ELR (cell line): ENCODE measurements at regions not wholly inside any gene's neighbourhood (a gene's known extent, or its start where the extent isn't known, plus 50 kb on each side); places are given as distances from the start of the nearest gene placed in this dataset.
A peak's percentile ranks its signal among the peaks of the same experiment; 100 is the strongest.
"Not testable (repeated sequence)": the region's sequence is repeated elsewhere in the genome, so short reads cannot be mapped to it uniquely, and the experiment has no call there.

ENCODE experiments used
- DNase-seq: peaks from one replicate; pipeline ENCODE4 v3.0.0-alpha.2; 2015; ENCODE audit warnings: low read depth

DNA sequence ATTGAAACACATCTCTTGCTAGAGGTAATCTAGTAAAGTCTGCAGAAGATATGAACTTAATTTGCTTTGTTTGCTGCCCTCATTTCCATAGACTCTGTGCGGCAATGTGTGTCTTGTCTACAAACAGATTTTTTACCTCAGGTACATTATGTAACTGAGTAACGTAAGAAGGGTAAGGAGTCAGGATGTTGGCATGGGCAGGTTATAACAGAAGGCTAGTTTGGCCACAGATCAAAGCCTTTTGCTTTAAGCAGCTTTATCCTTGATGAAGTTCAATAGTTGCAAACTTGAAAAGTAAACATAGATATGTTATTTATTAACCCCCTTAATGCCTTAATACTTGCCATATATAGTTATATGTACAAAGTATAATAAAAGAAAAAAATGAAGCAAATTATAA lies 391.6 kb upstream of the FKBP1C start:
- no peak for DNase-seq

DNA sequence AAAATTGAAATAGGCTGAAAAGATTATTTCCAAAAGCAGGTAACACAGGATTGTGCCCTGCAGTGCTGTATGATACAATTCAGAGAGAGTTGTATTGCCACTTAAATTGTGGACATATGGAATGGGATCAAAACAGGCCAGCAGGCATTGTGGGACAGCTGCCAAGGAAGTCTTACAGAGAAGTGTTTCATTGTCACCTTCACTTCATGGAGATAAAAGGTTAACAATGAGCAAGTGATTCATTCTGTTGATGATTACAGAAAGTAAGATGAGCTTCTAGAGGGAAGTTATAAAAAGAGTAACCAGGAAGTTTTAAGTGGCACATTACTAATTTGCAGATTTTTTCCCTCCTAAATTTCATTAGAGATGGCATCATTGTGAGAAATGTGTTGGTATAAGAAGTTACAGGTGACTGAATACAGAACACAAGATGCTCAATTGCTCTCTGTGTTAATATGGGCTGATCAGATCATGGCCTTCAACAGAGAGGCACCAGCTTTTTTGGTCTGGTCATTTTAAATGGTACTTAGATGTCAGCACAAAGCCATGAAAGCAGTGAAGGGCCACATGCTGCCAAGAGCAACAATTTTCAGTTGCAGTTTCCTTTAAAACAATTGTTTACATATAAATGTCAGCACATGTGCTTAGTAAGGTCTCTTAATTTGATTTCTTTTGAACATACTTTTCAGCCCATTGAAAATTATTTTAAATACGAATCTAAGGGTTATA lies 402.5 kb upstream of the FKBP1C start:
- no peak for DNase-seq

DNA sequence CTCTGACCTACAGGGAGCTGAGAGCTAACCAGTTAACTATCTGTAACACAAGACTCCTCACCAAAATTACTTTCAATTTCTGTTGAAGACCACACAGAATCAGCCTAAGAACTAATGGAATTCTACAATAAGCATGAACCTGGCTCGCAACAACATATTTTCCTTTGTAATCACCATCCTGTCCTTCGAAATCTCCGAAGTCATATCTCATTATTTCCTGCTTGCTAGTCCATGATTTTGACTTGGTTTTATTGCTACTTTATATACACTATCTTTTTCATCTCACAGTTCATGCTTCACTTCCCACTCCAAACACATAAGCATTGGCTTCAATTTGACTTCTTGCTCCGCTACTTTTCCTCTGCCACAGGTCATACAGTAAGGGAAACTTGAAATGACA lies 405.8 kb upstream of the FKBP1C start:
- no peak for DNase-seq

DNA sequence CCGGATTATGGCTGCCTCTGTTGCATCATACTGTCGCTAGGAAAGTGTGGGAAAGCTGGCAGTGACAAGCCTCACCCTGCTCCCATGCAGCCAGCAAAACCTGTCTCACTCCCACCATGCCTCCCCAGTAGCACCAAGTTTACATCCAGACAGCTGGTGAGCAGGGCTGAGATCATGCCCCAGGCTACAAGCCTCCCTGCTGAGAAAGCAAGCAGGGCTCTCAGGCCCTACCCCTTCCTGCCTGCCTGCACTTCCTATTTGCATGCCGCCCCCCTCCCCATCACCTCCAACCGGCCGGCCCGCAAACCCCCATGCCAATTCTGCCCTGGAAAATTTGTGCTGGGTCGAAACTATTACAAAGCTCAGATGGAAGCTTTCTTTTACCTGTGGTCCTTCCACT lies 408.2 kb upstream of the FKBP1C start:
- DNase-seq: no peak

DNA sequence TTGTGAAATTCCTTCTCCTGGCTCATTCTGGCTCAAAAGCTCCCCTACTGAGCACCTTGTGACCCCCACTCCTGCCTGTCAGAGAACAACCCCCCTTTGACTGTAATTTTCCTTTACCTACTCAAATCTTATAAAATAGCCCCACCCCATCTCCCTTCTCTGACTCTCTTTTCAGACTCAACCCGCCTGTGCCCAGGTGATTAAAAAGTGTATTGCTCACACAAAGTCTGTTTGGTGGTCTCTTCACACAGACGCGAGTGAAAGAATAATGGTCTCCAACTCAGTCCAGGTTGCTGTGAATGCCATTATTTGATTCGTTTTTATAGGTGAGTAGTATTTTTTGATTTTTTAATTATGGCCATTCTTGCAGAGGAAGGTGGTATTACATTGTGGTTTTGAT lies 414.1 kb upstream of the FKBP1C start:
- DNase-seq: no peak

DNA sequence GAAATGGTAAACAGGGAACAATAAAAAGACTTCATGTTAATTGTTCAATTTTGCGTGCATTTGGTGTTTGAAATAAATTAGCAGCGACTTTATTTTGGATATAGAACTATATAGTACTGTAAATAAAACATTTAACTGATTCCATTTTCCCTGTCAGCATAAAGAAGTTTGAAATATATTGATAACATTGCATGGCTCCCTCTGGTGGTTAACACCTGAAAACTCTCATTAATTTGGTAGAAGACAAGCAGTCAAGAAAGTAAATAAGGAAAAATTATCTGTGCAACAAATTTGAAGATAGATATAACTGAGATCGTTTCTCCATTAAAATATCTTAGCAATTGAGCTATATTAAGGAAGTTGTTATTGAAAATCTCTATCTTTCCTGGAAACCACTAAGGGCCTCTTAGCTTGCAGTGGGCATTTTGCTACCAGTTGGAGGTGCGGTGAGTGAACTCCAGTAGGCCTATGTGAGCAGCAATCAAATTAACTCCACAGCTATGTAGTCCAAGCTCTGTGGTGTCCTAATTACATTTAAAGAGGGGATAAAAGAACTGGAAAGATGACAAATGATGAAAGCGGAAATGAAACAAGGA lies 435.7 kb upstream of the FKBP1C start:
- DNase-seq: peak; percentile 29

DNA sequence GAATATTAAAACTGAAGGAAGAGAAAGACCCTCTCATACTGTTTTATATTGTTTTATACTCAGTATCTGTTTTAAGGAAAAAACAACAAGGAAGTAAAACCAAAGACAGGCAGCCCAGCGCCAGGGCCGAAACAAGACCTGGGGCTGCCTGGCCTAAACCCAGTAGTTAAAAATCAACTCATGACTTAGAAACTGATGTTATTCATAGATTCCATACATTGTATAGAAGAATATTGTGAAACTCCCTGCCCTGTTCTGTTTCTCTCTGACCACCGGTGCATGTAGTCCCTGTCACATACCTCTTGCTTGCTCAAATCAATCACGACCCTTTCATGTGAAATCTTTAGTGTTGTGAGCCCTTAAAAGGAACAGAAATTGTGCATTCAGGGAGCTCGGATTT lies 445.1 kb upstream of the FKBP1C start:
- DNase-seq: not testable (repeated sequence)

DNA sequence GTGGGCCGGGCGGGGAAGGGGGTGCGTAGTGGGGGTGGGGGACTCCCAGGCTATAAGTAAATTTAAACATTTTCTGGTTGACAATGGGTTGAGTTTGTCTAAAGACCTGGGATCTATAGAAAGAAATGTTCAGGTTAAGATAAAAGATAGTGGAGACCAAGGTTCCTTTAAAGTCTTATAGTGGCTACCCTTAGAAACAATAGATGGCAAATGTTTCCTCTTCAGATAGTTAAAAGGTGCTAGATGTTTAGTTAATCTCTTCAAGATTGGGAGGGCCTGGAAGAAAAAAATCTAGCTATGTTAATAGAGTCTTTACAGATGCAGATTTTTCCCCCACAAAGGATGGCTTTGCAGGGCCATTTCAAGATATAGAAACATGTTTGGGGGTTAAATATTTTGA lies 446.4 kb upstream of the FKBP1C start:
- no peak for DNase-seq

DNA sequence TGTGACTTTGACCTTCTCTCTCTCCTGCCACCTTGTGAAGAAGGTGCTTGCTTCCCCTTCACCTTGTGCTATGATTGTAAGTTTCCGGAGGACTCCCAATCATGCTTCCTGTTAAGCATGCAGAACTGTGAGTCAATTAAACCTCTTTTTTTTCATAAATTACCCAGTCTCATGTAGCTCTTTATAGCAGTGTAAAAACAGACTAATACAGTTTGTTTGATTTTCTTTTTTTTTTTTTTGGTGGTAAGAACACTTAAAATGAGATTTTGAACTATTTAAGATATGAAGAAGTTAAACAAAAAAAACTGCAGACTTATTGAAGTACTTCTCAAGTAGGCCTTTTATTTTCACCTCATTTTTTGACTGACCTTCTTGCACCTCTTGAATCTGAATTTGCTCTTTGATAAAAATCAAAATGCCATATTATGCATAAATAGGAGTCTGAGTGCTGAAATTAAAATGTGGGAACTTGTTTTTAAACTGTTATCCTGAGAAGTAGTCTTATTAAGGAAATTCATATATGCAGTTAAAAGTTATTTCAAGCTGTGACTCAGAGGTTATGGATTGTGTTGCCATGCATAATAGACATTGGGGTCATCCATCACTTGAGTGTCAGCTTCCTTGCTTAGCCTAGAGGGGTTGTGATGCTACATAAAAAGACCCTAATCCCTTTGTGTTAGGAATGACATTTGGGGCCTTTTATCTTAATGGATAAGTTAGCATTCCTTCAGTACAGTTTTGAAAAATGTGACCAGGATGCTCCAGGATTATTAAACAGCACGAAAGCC lies 447.9 kb upstream of the FKBP1C start:
- no peak for DNase-seq

DNA sequence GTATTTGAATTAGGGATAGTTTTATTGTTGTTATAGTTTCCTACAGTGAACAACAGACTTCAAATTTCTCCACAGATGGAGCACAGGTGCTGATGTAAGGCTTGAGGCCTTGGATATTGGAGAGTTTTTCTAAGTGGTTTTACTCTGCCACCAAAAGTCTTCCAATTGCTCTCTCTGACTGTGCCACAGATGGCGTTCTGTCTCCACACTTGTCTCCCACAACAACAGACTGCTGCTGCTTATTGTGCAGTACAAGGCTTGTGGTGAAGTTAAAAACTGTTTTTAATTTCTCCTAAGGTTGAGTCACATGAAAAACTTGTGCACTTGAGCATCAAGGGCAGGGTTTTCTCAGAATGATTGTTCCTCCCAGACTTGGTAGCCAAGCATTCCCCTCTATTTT lies 460.9 kb upstream of the KHDRBS2 start:
- no peak for DNase-seq

DNA sequence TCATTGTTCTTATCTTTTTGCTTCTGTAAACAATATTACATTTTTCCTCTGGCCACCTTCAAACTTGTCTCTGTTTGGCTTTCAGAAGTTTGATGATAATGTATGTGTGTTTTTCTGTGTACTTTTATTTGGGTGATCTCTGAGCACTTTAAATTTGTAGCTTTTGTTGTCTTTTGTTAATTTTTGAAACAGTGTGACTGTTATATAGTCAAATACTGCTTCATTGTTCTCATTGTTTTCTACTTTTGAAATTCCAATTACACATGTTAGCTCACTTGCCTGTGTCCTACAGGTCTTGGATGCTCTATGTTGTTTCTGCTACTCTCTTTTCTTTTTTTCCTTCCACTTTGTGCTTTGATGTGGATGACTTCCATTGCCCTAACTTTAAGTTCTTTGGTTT lies 460.1 kb upstream of the KHDRBS2 start:
- no peak for DNase-seq

DNA sequence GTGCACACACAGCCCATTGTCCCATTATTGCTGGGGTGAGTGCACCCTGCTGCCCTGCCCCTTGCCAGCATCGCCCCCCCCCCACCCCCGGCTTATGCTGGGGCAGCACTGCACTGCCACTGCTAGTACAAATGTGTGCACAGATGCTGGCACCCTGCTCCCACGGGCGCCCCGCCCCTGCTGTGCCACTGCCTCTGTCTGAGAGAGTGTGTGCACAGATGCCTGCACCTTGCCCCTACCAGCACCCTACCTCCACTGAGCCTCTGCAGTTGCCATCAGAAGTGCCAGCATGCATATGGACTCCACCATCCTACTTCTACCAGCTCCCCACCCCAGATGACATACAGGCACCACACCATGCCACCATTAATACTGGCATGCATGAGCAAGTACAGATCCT lies 454.6 kb upstream of the KHDRBS2 start:
- DNase-seq: no peak

DNA sequence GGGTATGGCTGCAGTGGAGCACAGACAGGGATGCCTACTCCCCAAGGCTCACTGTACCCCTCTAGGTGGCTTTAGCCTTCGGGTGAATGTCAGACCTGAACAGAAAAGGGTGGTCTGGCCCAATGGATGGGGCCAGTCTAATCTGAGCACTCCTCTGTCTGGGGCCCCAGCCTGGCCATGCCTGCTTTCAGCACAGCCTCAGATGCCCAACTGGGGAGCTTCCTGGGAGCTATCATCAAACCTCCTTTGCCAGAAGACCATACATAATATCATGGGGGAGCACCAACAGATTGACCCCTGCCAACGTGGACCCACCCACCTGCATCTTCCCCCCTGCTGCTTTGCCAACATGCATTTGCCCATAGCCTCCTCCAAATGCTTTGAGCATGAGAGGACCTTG lies 454.1 kb upstream of the KHDRBS2 start:
- DNase-seq: no peak

DNA sequence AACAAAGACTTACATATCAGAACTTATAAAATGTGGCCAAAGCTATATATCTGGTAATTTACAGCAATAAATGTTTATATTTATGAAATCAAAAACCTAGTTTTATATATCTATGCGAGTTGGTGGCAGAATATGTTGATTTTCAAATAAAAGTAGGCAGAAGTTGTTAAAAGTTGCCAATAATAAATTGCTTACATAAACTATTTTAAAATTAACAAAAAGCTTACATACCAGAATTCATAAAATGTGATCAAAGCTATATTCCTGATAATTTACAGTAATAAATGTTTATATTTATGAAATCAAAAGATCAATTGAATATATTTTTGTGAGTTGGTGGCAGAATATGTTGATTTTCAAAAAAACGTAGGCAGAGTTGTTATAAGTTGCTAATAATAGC lies 451.8 kb upstream of the KHDRBS2 start:
- no peak for DNase-seq

DNA sequence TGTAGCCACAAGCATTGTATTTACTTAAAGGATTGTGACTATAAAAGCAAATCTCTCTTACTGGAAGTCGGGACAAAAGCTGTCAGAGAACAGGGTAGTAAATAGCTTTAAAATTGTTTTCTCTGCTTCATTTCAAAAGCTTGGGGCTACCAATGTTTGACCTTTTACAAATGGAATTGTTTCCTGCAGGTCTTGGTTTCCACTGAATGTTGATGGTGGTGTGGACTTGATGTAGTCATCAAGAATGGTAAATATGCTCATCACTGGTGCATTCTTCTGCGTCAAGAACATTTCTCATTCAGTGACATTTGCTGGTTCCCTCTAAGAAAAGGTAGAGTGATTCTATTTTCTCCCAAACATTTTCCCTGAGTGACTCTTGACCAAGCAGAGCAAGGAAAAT lies 435.4 kb upstream of the KHDRBS2 start:
- no peak for DNase-seq

DNA sequence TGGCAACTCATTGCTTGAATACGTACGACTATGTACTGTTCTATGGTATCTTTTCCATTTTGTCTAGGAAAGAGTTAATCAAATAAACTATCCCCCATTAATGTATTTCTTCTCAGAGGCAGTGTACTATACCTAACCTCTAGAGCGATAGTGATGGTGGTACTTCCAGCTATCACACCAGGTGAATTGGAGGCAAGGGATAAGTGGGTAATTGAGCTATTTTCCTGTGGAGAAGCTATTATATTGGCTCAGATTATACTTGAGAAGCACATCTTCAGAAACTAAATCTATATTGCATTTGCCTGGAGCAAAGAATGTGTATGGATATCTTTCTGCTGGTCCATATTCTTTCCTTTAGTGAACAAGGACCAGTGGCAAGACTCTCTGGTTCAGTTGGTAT lies 430.7 kb upstream of the KHDRBS2 start:
- DNase-seq: no peak

DNA sequence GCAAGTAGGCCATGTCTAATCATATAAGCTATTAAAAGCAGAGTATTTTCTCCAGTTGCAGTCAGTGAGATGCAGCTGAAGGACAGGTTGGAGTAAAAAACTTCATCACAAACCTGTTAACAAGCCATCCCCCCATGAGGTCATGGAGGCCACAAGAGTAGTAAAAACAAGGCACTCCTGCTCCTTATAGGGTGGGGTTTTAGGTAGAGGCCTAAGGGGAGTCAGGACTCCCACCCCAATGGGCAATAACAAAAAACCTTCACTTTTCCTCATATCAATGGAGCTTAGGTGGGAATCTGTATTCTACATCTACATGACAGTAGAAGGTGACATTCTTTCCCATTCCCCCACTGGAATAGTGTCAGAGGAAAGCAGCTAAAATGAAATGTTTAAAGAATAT lies 428.1 kb upstream of the KHDRBS2 start:
- DNase-seq: no peak

DNA sequence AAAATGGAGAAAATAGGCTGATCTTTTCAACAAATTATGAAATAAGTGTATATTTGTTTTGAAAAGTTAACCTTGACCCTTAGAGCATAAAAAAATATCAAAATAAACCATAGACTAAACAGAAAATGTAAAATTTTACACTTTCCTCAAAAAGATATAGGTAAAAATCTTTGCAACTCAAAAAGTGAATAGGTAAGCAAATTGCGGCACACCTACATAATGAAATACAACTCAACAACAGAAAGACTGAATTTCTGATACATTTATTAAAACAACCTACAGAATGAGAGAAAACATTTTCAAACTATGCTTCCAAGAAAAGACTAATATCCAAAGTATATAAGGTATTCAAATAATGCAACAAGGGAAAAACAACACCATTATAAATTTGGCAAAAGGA lies 425.7 kb upstream of the KHDRBS2 start:
- DNase-seq: no peak

DNA sequence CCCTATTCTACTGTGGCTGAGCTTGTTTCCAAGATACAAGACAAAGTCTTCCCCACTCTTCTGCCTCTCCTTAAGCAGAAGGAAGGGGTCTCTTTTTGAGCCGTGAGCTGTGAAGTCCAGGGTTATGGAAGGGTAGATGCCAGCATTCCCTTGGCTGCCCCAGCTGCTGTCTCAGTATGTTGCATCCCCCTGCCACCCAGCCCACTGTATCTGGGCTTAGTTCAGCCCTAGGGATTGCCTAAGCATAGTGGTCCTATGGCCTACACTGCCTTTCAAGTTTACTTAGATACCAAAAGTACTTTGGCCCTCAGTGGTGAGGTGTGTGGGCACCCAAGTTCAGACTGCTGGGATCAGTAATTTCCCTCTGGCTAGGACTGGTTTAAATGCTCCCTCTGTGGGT lies 421.9 kb upstream of the KHDRBS2 start:
- no peak for DNase-seq

DNA sequence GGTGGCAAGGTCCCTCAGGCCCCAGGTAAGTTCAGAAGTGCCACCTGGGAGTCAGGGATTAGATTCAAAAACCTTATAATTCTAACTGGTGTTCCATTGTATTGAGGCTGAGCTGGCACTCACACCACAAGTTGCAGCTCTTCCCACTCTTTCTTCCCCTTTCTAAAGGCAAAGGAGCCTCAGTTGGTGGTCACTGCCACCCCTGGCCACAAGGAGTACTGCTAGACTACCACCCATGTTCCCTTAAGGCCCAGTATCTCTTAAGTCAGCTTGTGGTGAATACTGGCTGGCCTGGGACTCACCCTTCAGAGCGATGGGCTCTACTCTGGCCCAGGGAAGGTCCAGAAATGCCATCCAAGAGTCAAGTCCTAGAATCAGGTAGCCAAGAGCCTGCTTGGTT lies 421.1 kb upstream of the KHDRBS2 start:
- DNase-seq: no peak

DNA sequence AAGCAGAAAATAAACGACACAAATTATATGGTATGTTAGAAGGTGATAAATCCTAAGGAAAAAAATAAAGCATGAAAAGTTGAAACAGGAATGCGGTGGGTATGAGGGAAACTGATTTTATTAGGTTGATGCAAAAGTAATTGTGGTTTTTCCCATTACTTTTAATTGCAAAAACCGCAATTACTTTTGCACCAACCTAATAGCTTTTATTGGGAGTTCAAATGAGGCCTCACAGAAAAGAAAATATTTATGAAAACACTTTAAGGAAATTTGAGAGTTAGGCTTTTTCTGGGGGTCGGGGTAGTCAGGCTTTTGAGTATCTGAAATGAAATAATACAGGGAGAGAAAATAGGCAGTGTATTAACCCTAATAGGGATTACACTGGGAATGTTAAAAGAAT lies 397.0 kb upstream of the KHDRBS2 start:
- DNase-seq: no peak

DNA sequence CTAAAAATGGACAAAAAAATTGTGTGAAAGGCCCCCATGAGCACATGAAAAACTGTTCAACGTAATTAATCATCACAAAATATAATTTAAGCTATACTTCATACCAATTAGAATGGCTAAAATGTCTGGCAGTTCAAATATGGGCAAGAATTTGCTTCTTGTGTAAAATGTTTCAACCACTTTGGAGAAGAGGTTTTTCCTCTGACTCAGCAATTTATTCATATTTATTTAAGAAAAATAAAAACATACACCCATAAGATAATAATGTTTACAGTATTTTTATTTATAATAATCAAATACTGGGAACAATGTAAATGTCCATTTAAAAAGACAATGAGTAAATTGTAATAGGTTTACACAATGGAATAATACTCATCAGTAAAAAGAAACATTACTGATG lies 395.1 kb upstream of the KHDRBS2 start:
- no peak for DNase-seq

DNA sequence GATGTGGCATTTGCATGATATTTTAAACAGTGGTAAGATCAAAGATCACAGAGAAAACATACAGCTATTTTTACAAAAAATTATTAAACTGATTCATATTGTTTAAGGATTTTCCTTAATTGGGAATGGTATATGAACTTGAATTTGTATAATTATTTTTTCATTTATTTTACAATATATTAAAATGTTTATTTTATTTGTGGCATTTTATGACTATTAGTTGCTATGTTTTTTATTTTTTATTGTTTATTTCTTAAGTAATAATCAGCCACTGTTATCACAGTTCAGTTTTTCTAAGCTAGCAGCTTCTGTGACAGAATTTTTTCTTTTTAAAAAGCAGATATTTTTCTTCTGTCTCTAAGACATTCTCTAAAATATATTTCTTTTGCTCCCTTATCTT lies 387.0 kb upstream of the KHDRBS2 start:
- no peak for DNase-seq
